Nucleus accumbens (tissue), 56 donors: ENCODE measurements at regions not wholly inside any gene's neighbourhood (a gene's known extent, or its start where the extent isn't known, plus 50 kb on each side); places are given as distances from the start of the nearest gene placed in this dataset.

Experiments
- DNase-seq, 56 donors: peaks; one replicate each; lab custom pipeline; 2025; lab: John Stamatoyannopoulos, UW

- no peak for DNase-seq
These were observed 290.1 kb upstream of the ZMIZ1 start for GRCh38 chr10:78778444-78779338.

GRCh38 chr10:78779339-78779955, 289.3 kb upstream of the ZMIZ1 start:
- DNase-seq: no peak

GRCh38 chr10:78780551-78780961, 288.2 kb upstream of the ZMIZ1 start:
- DNase-seq: no peak

GRCh38 chr10:78781251-78781913, 287.4 kb upstream of the ZMIZ1 start:
- DNase-seq: no peak

GRCh38 chr10:78781991-78782390, 286.8 kb upstream of the ZMIZ1 start:
- DNase-seq: no peak

- no peak for DNase-seq
These were observed 286.3 kb upstream of the ZMIZ1 start for GRCh38 chr10:78782441-78782840.

- no peak for DNase-seq
These were observed 285.0 kb upstream of the ZMIZ1 start for GRCh38 chr10:78783753-78784152.

GRCh38 chr10:78784546-78784945, 284.2 kb upstream of the ZMIZ1 start:
- DNase-seq: no peak

GRCh38 chr10:78785066-78785465, 283.7 kb upstream of the ZMIZ1 start:
- DNase-seq: no peak

- DNase-seq: no peak
These were observed 282.8 kb upstream of the ZMIZ1 start for GRCh38 chr10:78785991-78786390.

- DNase-seq: no peak
These were observed 281.6 kb upstream of the ZMIZ1 start for GRCh38 chr10:78787125-78787524.

- DNase-seq: no peak
These were observed 273.9 kb upstream of the ZMIZ1 start for GRCh38 chr10:78794736-78795455.

- no peak for DNase-seq
These were observed 269.6 kb upstream of the ZMIZ1 start for GRCh38 chr10:78798976-78799730.

- DNase-seq: no peak
These were observed 268.8 kb upstream of the ZMIZ1 start for GRCh38 chr10:78800006-78800405.

GRCh38 chr10:78800535-78801320, 268.0 kb upstream of the ZMIZ1 start:
- DNase-seq: no peak

GRCh38 chr10:78802431-78802830, 266.3 kb upstream of the ZMIZ1 start:
- no peak for DNase-seq

- DNase-seq: peak in 1 of 56 donors; percentile 23
These were observed 265.9 kb upstream of the ZMIZ1 start for GRCh38 chr10:78802866-78803265.

GRCh38 chr10:78803710-78804109, 265.1 kb upstream of the ZMIZ1 start:
- DNase-seq: no peak

- peak in 2 of 56 donors; percentile 8 to 28 for DNase-seq
These were observed 264.2 kb upstream of the ZMIZ1 start for GRCh38 chr10:78804411-78805032.
